ES-I3 (cell line): ENCODE measurements at regions not wholly inside any gene's neighbourhood (a gene's known extent, or its start where the extent isn't known, plus 50 kb on each side); places are given as distances from the start of the nearest gene placed in this dataset.
"Not testable (repeated sequence)": the region's sequence is repeated elsewhere in the genome, so short reads cannot be mapped to it uniquely, and the experiment has no call there.

Source experiments
- H3K36me3 ChIP-seq: 2 replicates; pipeline ENCODE4 v1.6.1; 2013; ENCODE audit warnings: mild to moderate bottlenecking, low read length, control low read depth, moderate library complexity; ENCODE audit not compliant: insufficient read depth
- H3K4me1 ChIP-seq: 2 replicates; pipeline ENCODE4 v1.6.1; 2013; ENCODE audit warnings: mild to moderate bottlenecking, control low read depth, low read length; ENCODE audit not compliant: insufficient read depth
- H3K9ac ChIP-seq: 2 replicates; pipeline ENCODE4 v1.6.1; 2013; ENCODE audit warnings: low read depth, mild to moderate bottlenecking, low read length, moderate library complexity
- H3K9me3 ChIP-seq: 2 replicates; pipeline ENCODE4 v1.6.1; 2013; ENCODE audit warnings: mild to moderate bottlenecking, low read length, moderate library complexity; ENCODE audit not compliant: control insufficient read depth, insufficient read depth

GRCh38 chr3:169029674-169030285, 633.7 kb downstream of the MECOM start:
- Histone ChIP-seq H3K9me3 (no peaks in the 10 kb centered on the region; the same call in 1 of the 2 replicates), H3K36me3 (no peaks in the 10 kb centered on the region), H3K9ac (no peak overlapping the region), H3K4me1 (peaks cover 3% of the 10 kb centered on the region; the same call in 1 of the 2 replicates)

GRCh38 chr3:169028716-169029115, 634.8 kb downstream of the MECOM start:
- no peaks in the 10 kb centered on the region; the same call in 1 of the 2 replicates for H3K9me3 ChIP-seq
- H3K36me3 ChIP-seq: no peaks in the 10 kb centered on the region
- H3K4me1 ChIP-seq: peaks cover 3% of the 10 kb centered on the region; the same call in 1 of the 2 replicates
- no peak overlapping the region for H3K9ac ChIP-seq

GRCh38 chr3:169026543-169027182, 636.8 kb downstream of the MECOM start:
- Histone ChIP-seq H3K36me3 (no peaks in the 10 kb centered on the region), H3K9me3 (no peaks in the 10 kb centered on the region; the same call in 1 of the 2 replicates), H3K4me1 (peaks cover 3% of the 10 kb centered on the region; the same call in 1 of the 2 replicates), H3K9ac (no peak overlapping the region)

GRCh38 chr3:169022457-169022856, 641.1 kb downstream of the MECOM start:
- H3K4me1 ChIP-seq: peaks cover 3% of the 10 kb centered on the region; the same call in 1 of the 2 replicates

GRCh38 chr3:169020371-169020770, 643.1 kb downstream of the MECOM start:
- Histone ChIP-seq H3K4me1 (no peaks in the 10 kb centered on the region), H3K36me3 (no peaks in the 10 kb centered on the region), H3K9me3 (no peaks in the 10 kb centered on the region), H3K9ac (no peak overlapping the region)

More at GRCh38 chr3:169022457-169022856, 641.1 kb downstream of the MECOM start:
- H3K36me3 ChIP-seq: no peaks in the 10 kb centered on the region
- H3K9me3 ChIP-seq: no peaks in the 10 kb centered on the region; the same call in 1 of the 2 replicates
- H3K9ac ChIP-seq: no peak overlapping the region

- H3K4me1 ChIP-seq: peaks cover 20% of the 10 kb centered on the region
- no peak overlapping the region for H3K9ac ChIP-seq
- H3K9me3 ChIP-seq: no peaks in the 10 kb centered on the region
- no peaks in the 10 kb centered on the region for H3K36me3 ChIP-seq
These were observed 654.1 kb downstream of the MECOM start for GRCh38 chr3:169009453-169009852.

- H3K4me1 ChIP-seq: peaks cover 22% of the 10 kb centered on the region
- H3K36me3 ChIP-seq: no peaks in the 10 kb centered on the region
- no peak overlapping the region for H3K9ac ChIP-seq
These were observed 654.6 kb downstream of the MECOM start for GRCh38 chr3:169008776-169009358.

GRCh38 chr3:169007145-169007544, 656.4 kb downstream of the MECOM start:
- Histone ChIP-seq H3K4me1 (peaks cover 31% of the 10 kb centered on the region), H3K9me3 (no peaks in the 10 kb centered on the region), H3K36me3 (no peaks in the 10 kb centered on the region), H3K9ac (no peak overlapping the region; the same call in 1 of the 2 replicates)

More at GRCh38 chr3:169008776-169009358, 654.6 kb downstream of the MECOM start:
- H3K9me3 ChIP-seq: no peaks in the 10 kb centered on the region

- H3K9me3 ChIP-seq, H3K9ac ChIP-seq, H3K36me3 ChIP-seq: not testable (repeated sequence)
- H3K4me1 ChIP-seq: peaks cover 31% of the 10 kb centered on the region
These were observed 657.1 kb downstream of the MECOM start for GRCh38 chr3:169006398-169006797.

- Histone ChIP-seq H3K4me1 (peaks cover 30% of the 10 kb centered on the region), H3K9me3 (no peaks in the 10 kb centered on the region), H3K9ac (no peak overlapping the region), H3K36me3 (no peaks in the 10 kb centered on the region)
These were observed 660.8 kb downstream of the MECOM start for GRCh38 chr3:169002689-169003088.

GRCh38 chr3:168998792-168999191, 664.7 kb downstream of the MECOM start:
- H3K9ac ChIP-seq: no peak overlapping the region

GRCh38 chr3:168997488-168997887, 666.0 kb downstream of the MECOM start:
- Histone ChIP-seq H3K4me1 (peaks cover 13% of the 10 kb centered on the region), H3K36me3 (no peaks in the 10 kb centered on the region), H3K9ac (no peak overlapping the region), H3K9me3 (no peaks in the 10 kb centered on the region)

More at GRCh38 chr3:168998792-168999191, 664.7 kb downstream of the MECOM start:
- no peaks in the 10 kb centered on the region for H3K36me3 ChIP-seq
- H3K9me3 ChIP-seq: no peaks in the 10 kb centered on the region
- H3K4me1 ChIP-seq: peaks cover 22% of the 10 kb centered on the region

GRCh38 chr3:168996622-168997021, 666.9 kb downstream of the MECOM start:
- H3K4me1 ChIP-seq: peaks cover 13% of the 10 kb centered on the region
- no peak overlapping the region for H3K9ac ChIP-seq
- no peaks in the 10 kb centered on the region for H3K36me3 ChIP-seq
- H3K9me3 ChIP-seq: no peaks in the 10 kb centered on the region

GRCh38 chr3:168995129-168995528, 668.4 kb downstream of the MECOM start:
- no peaks in the 10 kb centered on the region for H3K9me3 ChIP-seq
- no peaks in the 10 kb centered on the region for H3K36me3 ChIP-seq
- peaks cover 10% of the 10 kb centered on the region; the same call in 1 of the 2 replicates for H3K4me1 ChIP-seq
- H3K9ac ChIP-seq: no peak overlapping the region

GRCh38 chr3:168991803-168992202, 671.7 kb downstream of the MECOM start:
- H3K36me3 ChIP-seq: no peaks in the 10 kb centered on the region
- H3K9ac ChIP-seq: no peak overlapping the region
- 0 out of 2 replicates have a peak, but pooled peaks cover 8% of the 10 kb centered on the region for H3K4me1 ChIP-seq
- H3K9me3 ChIP-seq: no peaks in the 10 kb centered on the region
